IMR-90 (cell line): ENCODE measurements at regions not wholly inside any gene's neighbourhood (a gene's known extent, or its start where the extent isn't known, plus 50 kb on each side); places are given as distances from the start of the nearest gene placed in this dataset.

ENCODE experiments used
- ATAC-seq: fragments of 200-7000 bp; cut with Tn5 transposase; 2 replicates; pipeline ENCODE4 v1.9.1; 2020; ENCODE audit warnings: low read depth, mild to moderate bottlenecking, moderate library complexity
- BruUV-seq: library from RNA; stranded (reverse); fragments of 400-500 nt; replicated peaks from 2 replicates; lab custom pipeline; 2021; lab: Mats Ljungman, UMichigan
- CTCF ChIA-PET: fragments of 300-600 bp; formaldehyde crosslinking; extraction: SDS; loops from one replicate; lab custom pipeline; 2021; ENCODE audit warnings: antibody characterized with exemption; lab: Yijun Ruan, JAX
- POLR2A ChIA-PET: fragments of 300-600 bp; sonication (Branson Sonifier 250); formaldehyde crosslinking; loops from one replicate; lab custom pipeline; 2022; ENCODE audit warnings: antibody characterized with exemption; ENCODE audit not compliant: unreplicated experiment; lab: Charles Lee
- DNase-seq: peaks from one replicate; pipeline ENCODE4 v3.0.0; 2013
- H2AFZ ChIP-seq: replicated peaks from 2 replicates; pipeline ENCODE3; 2013; ENCODE audit warnings: low read length, mild to moderate bottlenecking; ENCODE audit not compliant: poor library complexity
- H2AK5ac ChIP-seq: 2 replicates; pipeline ENCODE4 v1.6.1; 2013; ENCODE audit warnings: low read depth, low read length, inconsistent platforms
- H2AK9ac ChIP-seq: replicated peaks from 2 replicates; pipeline ENCODE3; 2013; ENCODE audit warnings: mild to moderate bottlenecking, low read depth, low read length, moderate library complexity; ENCODE audit not compliant: poor library complexity
- H2BK120ac ChIP-seq: 2 replicates; pipeline ENCODE4 v1.6.1; 2013; ENCODE audit warnings: low read depth, low read length, inconsistent platforms
- H2BK15ac ChIP-seq: 3 replicates; pipeline ENCODE4 v1.6.1; 2013; ENCODE audit warnings: low read depth, low read length, inconsistent platforms
- H2BK20ac ChIP-seq: 2 replicates; pipeline ENCODE4 v1.6.1; 2013; ENCODE audit warnings: low read depth, mild to moderate bottlenecking, inconsistent platforms, low read length, moderate library complexity
- H2BK5ac ChIP-seq: 2 replicates; pipeline ENCODE4 v1.6.1; 2013; ENCODE audit warnings: mild to moderate bottlenecking, low read depth, low read length, inconsistent platforms; ENCODE audit not compliant: poor library complexity, severe bottlenecking
- H3K14ac ChIP-seq: replicated peaks from 2 replicates; pipeline ENCODE4 v1.6.1; 2013; ENCODE audit warnings: low read depth, low read length, inconsistent platforms
- H3K18ac ChIP-seq: 2 replicates; pipeline ENCODE4 v1.6.1; 2013; ENCODE audit warnings: low read depth, low read length, control low read depth
- H3K23ac ChIP-seq: 2 replicates; pipeline ENCODE4 v1.6.1; 2013; ENCODE audit warnings: low read depth, low read length, inconsistent platforms
- H3K27ac ChIP-seq: 2 replicates; pipeline ENCODE4 v1.5.1; 2013; ENCODE audit warnings: mild to moderate bottlenecking, control low read depth, low read length; ENCODE audit not compliant: insufficient read depth
- H3K27me3 ChIP-seq: 2 replicates; pipeline ENCODE4 v1.6.1; 2013; ENCODE audit warnings: low read length; ENCODE audit not compliant: control insufficient read depth, insufficient read depth
- H3K36me3 ChIP-seq: 2 replicates; pipeline ENCODE4 v1.6.1; 2013; ENCODE audit warnings: low read length, mixed read lengths; ENCODE audit not compliant: control insufficient read depth, insufficient read depth
- H3K4ac ChIP-seq: 2 replicates; pipeline ENCODE4 v1.6.1; 2013; ENCODE audit warnings: low read depth, low read length, inconsistent platforms
- H3K4me1 ChIP-seq: 2 replicates; pipeline ENCODE4 v1.6.1; 2013; ENCODE audit warnings: low read length, mixed read lengths; ENCODE audit not compliant: control insufficient read depth, insufficient read depth
- H3K4me2 ChIP-seq: 2 replicates; pipeline ENCODE4 v1.6.1; 2013; ENCODE audit warnings: low read depth, mild to moderate bottlenecking, control low read depth, low read length, moderate library complexity
- H3K4me3 ChIP-seq: 2 replicates; pipeline ENCODE4 v1.5.1; 2013; ENCODE audit warnings: low read depth, mild to moderate bottlenecking, control low read depth, low read length, moderate library complexity; ENCODE audit not compliant: insufficient read depth
- H3K56ac ChIP-seq: 2 replicates; pipeline ENCODE4 v1.6.1; 2013; ENCODE audit warnings: low read length, inconsistent platforms; ENCODE audit not compliant: insufficient read depth; ENCODE audit errors: extremely low read depth
- H3K79me1 ChIP-seq, 2 experiments: 2 replicates each; pipeline ENCODE4 v1.6.1; 2013; ENCODE audit warnings: low read length in 2 of 2, inconsistent platforms in 1 of 2, low read depth in 1 of 2
- H3K9ac ChIP-seq: 2 replicates; pipeline ENCODE4 v1.6.1; 2013; ENCODE audit warnings: low read depth, low read length, control low read depth
- H3K9me1 ChIP-seq: 2 replicates; pipeline ENCODE4 v1.6.1; 2013; ENCODE audit warnings: low read length, inconsistent platforms; ENCODE audit not compliant: insufficient read depth
- H3K9me3 ChIP-seq: 2 replicates; pipeline ENCODE4 v1.6.1; 2013; ENCODE audit warnings: low read length; ENCODE audit not compliant: control insufficient read depth, insufficient read depth
- H4K20me1 ChIP-seq: 2 replicates; pipeline ENCODE4 v1.6.1; 2013; ENCODE audit warnings: low read length, inconsistent platforms; ENCODE audit not compliant: insufficient read depth
- H4K5ac ChIP-seq: 2 replicates; pipeline ENCODE4 v1.6.1; 2013; ENCODE audit warnings: mild to moderate bottlenecking, low read depth, low read length, control low read depth
- H4K8ac ChIP-seq, 2 experiments: 2 replicates each; pipeline ENCODE4 v1.6.1; 2013; ENCODE audit warnings: low read depth in 2 of 2, low read length in 2 of 2, control low read depth in 1 of 2, inconsistent platforms in 1 of 2
- H4K91ac ChIP-seq: 2 replicates; pipeline ENCODE4 v1.6.1; 2013; ENCODE audit warnings: low read depth, low read length, inconsistent platforms; ENCODE audit not compliant: insufficient read depth
- CEBPB ChIP-seq: IDR thresholded peaks from 2 replicates; pipeline ENCODE4 v1.6.1; 2012; ENCODE audit warnings: low read depth, low read length, improper control_type of control experiment
- NFE2L2 ChIP-seq: fragments of 150-350 bp; IDR thresholded peaks from 2 replicates; pipeline ENCODE4 v1.6.1; 2016; ENCODE audit warnings: low read depth, mild to moderate bottlenecking, low read length
- SMC3 ChIP-seq: fragments of 150-350 bp; IDR thresholded peaks from 2 replicates; pipeline ENCODE4 v1.6.1; 2016; ENCODE audit warnings: low read depth, mild to moderate bottlenecking, antibody characterized with exemption, low read length, moderate library complexity
- WGBS, 2 experiments: methylation state at CpG; one replicate each; pipeline versions ENCODE4 v1.1.5 to v1.1.7; 2013; ENCODE audit warnings: missing lambda C conversion rate in 2 of 2; ENCODE audit not compliant: insufficient read length in 1 of 2; ENCODE audit errors: extremely low coverage in 2 of 2; 5-methylcytosine and 5-hydroxymethylcytosine counted together
- dilution Hi-C: fragments of 300-500 bp; cut with HindIII; formaldehyde crosslinking; loops from one replicate; pipeline ENCODE4 v1.14.3; 2018; ENCODE audit warnings: low sequenced_read_pairs; ENCODE audit not compliant: unreplicated experiment
- in situ Hi-C: fragments of 300-500 bp; cut with MboI; formaldehyde crosslinking; loops from 3 replicates; pipeline ENCODE4 v1.14.3; 2019; ENCODE audit warnings: low sequenced_read_pairs, inconsistent platforms, mixed read lengths
- intact Hi-C: fragments of 100-400 bp; cut with micrococcal nuclease; formaldehyde crosslinking; loops from 2 replicates; pipeline ENCODE4 v1.10.0; 2022

- TF ChIP-seq NFE2L2: no peak
- TF ChIP-seq CEBPB: 0 out of 2 replicates have a peak, but pooled peaks have one; percentile 6
- TF ChIP-seq SMC3: no peak
- dilution Hi-C loops: no loop called here
- no peak overlapping the region for H3K4me3 ChIP-seq
- H3K9ac ChIP-seq: no peak overlapping the region
- no peaks in the 10 kb centered on the region for H3K27me3 ChIP-seq
- peak overlapping the region; percentile 1 for H2BK5ac ChIP-seq
- intact Hi-C loops: no loop called here
- H3K4me1 ChIP-seq: peaks cover 4% of the 10 kb centered on the region; the same call in 1 of the 2 replicates
- 0 out of 2 replicates have a peak overlapping the region, but pooled peaks have one; percentile 43 for H2BK20ac ChIP-seq
- H2AK9ac ChIP-seq: no peak overlapping the region
- ChIA-PET CTCF (no interaction called here), POLR2A (no interaction called here)
- no peak overlapping the region for H2BK120ac ChIP-seq
- H3K9me1 ChIP-seq: peaks cover 5% of the 10 kb centered on the region; the same call in 1 of the 2 replicates
- no peak overlapping the region for H4K8ac ChIP-seq
- H3K14ac ChIP-seq: no peak overlapping the region
- H3K79me1 ChIP-seq: no peaks in the 10 kb centered on the region
- DNase-seq: peak; percentile 77
- no peak overlapping the region for H3K4ac ChIP-seq
- no peaks in the 10 kb centered on the region for H4K20me1 ChIP-seq
- no peaks in the 10 kb centered on the region for H3K36me3 ChIP-seq
- peak; percentile 42 for ATAC-seq
- H2AK5ac ChIP-seq: no peak overlapping the region
- no TSS peak for BruUV-seq
- no peak overlapping the region for H4K91ac ChIP-seq
- WGBS, 2 experiments: 100% methylated on average over 1 of the region's 2 CpGs; no CpG with 5 or more reads in 1 of the 2 experiments
- no peak overlapping the region for H3K27ac ChIP-seq
- no peak overlapping the region for H3K18ac ChIP-seq
- in situ Hi-C loops: no loop called here
- no peak overlapping the region for H4K5ac ChIP-seq
- H2AFZ ChIP-seq: no peak overlapping the region
- H3K4me2 ChIP-seq: peak overlapping the region; percentile 6; the same call in 1 of the 2 replicates
- H2BK15ac ChIP-seq: no peak overlapping the region
- no peak overlapping the region for H3K23ac ChIP-seq
- H3K9me3 ChIP-seq: no peaks in the 10 kb centered on the region
- no peak overlapping the region for H3K56ac ChIP-seq
These were observed 390.6 kb downstream of the PTPRC start for GRCh38 chr1:199029401-199029800.
